Spleen (tissue), 11 donors: ENCODE measurements at regions not wholly inside any gene's neighbourhood (a gene's known extent, or its start where the extent isn't known, plus 50 kb on each side); places are given as distances from the start of the nearest gene placed in this dataset.
A peak's percentile ranks its signal among the peaks of the same experiment; 100 is the strongest.

Experiments
- DNase-seq: peaks from one replicate; pipeline ENCODE4 v3.0.0-alpha.2; 2020
- H3K27ac ChIP-seq, 8 donors: fragments of 200-600 bp; sonication (generic) in 7 of 8; 1 replicate in 4 of 8; 2 replicates in 4 of 8; pipeline versions ENCODE4 v1.5.0 to v1.8.0; 2016 to 2021; ENCODE audit warnings: inconsistent platforms in 4 of 8, mild to moderate bottlenecking in 4 of 8, moderate library complexity in 1 of 8
- H3K27me3 ChIP-seq, 7 donors: fragments of 200-600 bp; sonication (generic) in 6 of 7; replicated peaks in 1 of 7; 1 replicate in 4 of 7; 2 replicates in 3 of 7; pipeline versions ENCODE4 v1.5.0 to v1.8.0; 2016 to 2021; ENCODE audit warnings: inconsistent platforms in 3 of 7, mild to moderate bottlenecking in 1 of 7
- H3K36me3 ChIP-seq, 6 donors: fragments of 200-600 bp; sonication (generic) in 5 of 6; 1 replicate in 4 of 6; 2 replicates in 2 of 6; pipeline versions ENCODE4 v1.5.0 to v1.8.0; 2016 to 2021; ENCODE audit warnings: inconsistent platforms in 2 of 6
- H3K4me1 ChIP-seq, 6 donors: fragments of 200-600 bp; sonication (generic) in 5 of 6; 1 replicate in 3 of 6; 2 replicates in 3 of 6; pipeline versions ENCODE4 v1.5.0 to v1.8.0; 2016 to 2021; ENCODE audit warnings: inconsistent platforms in 3 of 6
- H3K4me3 ChIP-seq, 8 donors: fragments of 200-600 bp; sonication (generic) in 7 of 8; 1 replicate in 4 of 8; 2 replicates in 4 of 8; pipeline versions ENCODE4 v1.5.0 to v1.8.0; 2016 to 2021; ENCODE audit warnings: inconsistent platforms in 4 of 8, mild to moderate bottlenecking in 4 of 8, moderate library complexity in 2 of 8
- H3K9me3 ChIP-seq, 8 donors: fragments of 200-600 bp; sonication (generic) in 7 of 8; 1 replicate in 4 of 8; 2 replicates in 4 of 8; pipeline versions ENCODE4 v1.5.0 to v1.8.0; 2016 to 2021; ENCODE audit warnings: inconsistent platforms in 4 of 8
- CTCF ChIP-seq, 11 experiments: fragments of 200-600 bp in 7 of 11; fragments of 450-650 bp in 4 of 11; sonication (generic) in 4 of 11; IDR thresholded peaks in 8 of 11; conservative IDR thresholded peaks in 3 of 11; 1 replicate in 7 of 11; 2 replicates in 4 of 11; pipeline versions ENCODE4 v1.4.0 to v1.8.0; 2016 to 2021; ENCODE audit warnings: antibody characterized with exemption in 11 of 11, inconsistent platforms in 4 of 11, mild to moderate bottlenecking in 1 of 11
- POLR2A ChIP-seq, 3 donors: fragments of 450-650 bp; IDR thresholded peaks; one replicate each; pipeline ENCODE4 v1.5.1; 2017; ENCODE audit warnings: antibody characterized with exemption in 3 of 3, mild to moderate bottlenecking in 1 of 3
- POLR2AphosphoS5 ChIP-seq, 3 donors: sonication (generic); formaldehyde crosslinking; IDR thresholded peaks; one replicate each; pipeline ENCODE4 v1.5.1; 2017; ENCODE audit warnings: antibody characterized with exemption in 3 of 3
- WGBS, 5 donors: extraction: QIAGEN DNeasy Blood & Tissue Kit in 3 of 5; methylation state at CpG; one replicate each; pipeline versions ENCODE4 v1.1.5 to v1.1.7; 2013 to 2018; 5-methylcytosine and 5-hydroxymethylcytosine counted together
- intact Hi-C: fragments of 100-400 bp; cut with DNase I; formaldehyde crosslinking; loops from one replicate; pipeline ENCODE4 v1.15.0; 2023; ENCODE audit warnings: low total_unique reads
- donor health status: healthy with polysubstance abuse.
- donor health status: DM: no; HTN: no; CAD: no; lungs with moderate emphysema.
- donor health status: DM: no; HTN: no; CAD: no.
- donor health status: Bipolar disorder and iron deficiency.
- donor health status: healthy.
- donor health status: DM: no; HTN: no; CAD: no.
- donor health status: DM: yes; HTN: yes; CAD: no.

- Histone ChIP-seq H3K4me3 (no peak overlapping the region), H3K9me3 (no peaks in the 10 kb centered on the region), H3K4me1 (no peaks in the 10 kb centered on the region), H3K27ac (no peak overlapping the region), H3K27me3 (peaks cover 0 to 57% (median 5%) of the 10 kb centered on the region in 7 donors), H3K36me3 (no peaks in the 10 kb centered on the region)
- intact Hi-C loops, result no loop called here
- DNase-seq, result no peak
- WGBS, 5 donors, result 62 to 78% (median 72%) methylated on average over 8 of the region's 8 CpGs
- TF ChIP-seq CTCF (IDR thresholded peaks at IDR 0.05 in 8 of 11, conservative IDR thresholded peaks at IDR 0.05 in 3 of 11) (no peak), POLR2A (IDR thresholded peaks at IDR 0.05) (no peak), POLR2AphosphoS5 (IDR thresholded peaks at IDR 0.05) (no peak)
Observed at GRCh38 chr1:36579039-36579438, 96.3 kb upstream of the CSF3R start.

GRCh38 chr1:36576551-36577110 is 93.9 kb upstream of the CSF3R start:
- no peak overlapping the region for H3K27ac ChIP-seq
- H3K9me3 ChIP-seq, result no peaks in the 10 kb centered on the region
- DNase-seq, result peak; percentile 35
- TF ChIP-seq POLR2A (IDR thresholded peaks at IDR 0.05) (no peak), CTCF (IDR thresholded peaks at IDR 0.05 in 8 of 11, conservative IDR thresholded peaks at IDR 0.05 in 3 of 11) (no peak), POLR2AphosphoS5 (IDR thresholded peaks at IDR 0.05) (no peak)
- intact Hi-C loops, result no loop called here
- no peaks in the 10 kb centered on the region for H3K36me3 ChIP-seq
- 44 to 73% (median 54%) methylated on average over 5 to 7 of the region's 7 CpGs for WGBS, 5 donors
- H3K4me1 ChIP-seq, result no peaks in the 10 kb centered on the region
- H3K4me3 ChIP-seq, result no peak overlapping the region
- peaks cover 0 to 58% (median 14%) of the 10 kb centered on the region in 7 donors for H3K27me3 ChIP-seq

GRCh38 chr1:36576118-36576517 is 93.4 kb upstream of the CSF3R start:
- intact Hi-C loops, result no loop called here

GRCh38 chr1:36573445-36573844 is 90.7 kb upstream of the CSF3R start:
- 52 to 62% (median 59%) methylated on average over 6 of the region's 6 CpGs for WGBS, 5 donors
- intact Hi-C loops, result no loop called here
- Histone ChIP-seq H3K36me3 (no peaks in the 10 kb centered on the region), H3K9me3 (no peaks in the 10 kb centered on the region), H3K27me3 (peaks cover 0 to 52% (median 14%) of the 10 kb centered on the region in 7 donors), H3K27ac (no peak overlapping the region), H3K4me1 (no peaks in the 10 kb centered on the region), H3K4me3 (no peak overlapping the region)
- no peak for TF ChIP-seq CTCF (IDR thresholded peaks at IDR 0.05 in 8 of 11, conservative IDR thresholded peaks at IDR 0.05 in 3 of 11)
- TF ChIP-seq POLR2A (IDR thresholded peaks at IDR 0.05), result no peak
- no peak for TF ChIP-seq POLR2AphosphoS5 (IDR thresholded peaks at IDR 0.05)
- DNase-seq, result peak; percentile 22

More at GRCh38 chr1:36576118-36576517, 93.4 kb upstream of the CSF3R start:
- peak; percentile 85 for DNase-seq
- peaks cover 0 to 58% (median 14%) of the 10 kb centered on the region in 7 donors for H3K27me3 ChIP-seq
- no peak overlapping the region for H3K27ac ChIP-seq
- WGBS, 5 donors, result 0 to 5% (median 2%) methylated on average over 5 to 7 of the region's 7 CpGs
- no peak overlapping the region for H3K4me3 ChIP-seq
- no peaks in the 10 kb centered on the region for H3K36me3 ChIP-seq
- TF ChIP-seq POLR2AphosphoS5 (IDR thresholded peaks at IDR 0.05) (no peak), CTCF (IDR thresholded peaks at IDR 0.05 in 8 of 11, conservative IDR thresholded peaks at IDR 0.05 in 3 of 11) (peak; percentile 41 to 86 (median 64))
- H3K9me3 ChIP-seq, result no peaks in the 10 kb centered on the region
- H3K4me1 ChIP-seq, result no peaks in the 10 kb centered on the region
